B cell (primary cell): ENCODE measurements at regions not wholly inside any gene's neighbourhood (a gene's known extent, or its start where the extent isn't known, plus 50 kb on each side); places are given as distances from the start of the nearest gene placed in this dataset.

Experiments used
- ATAC-seq: fragments of 200-7000 bp; cut with Tn5 transposase; one replicate; pipeline ENCODE4 v1.10.0; 2021; ENCODE audit warnings: low read depth, mild to moderate bottlenecking, moderate number of reproducible peaks, moderate library complexity
- CTCF ChIA-PET: fragments of 350-600 bp; sonication (Branson Sonifier 250); formaldehyde crosslinking; loops from one replicate; lab custom pipeline; 2021; ENCODE audit warnings: antibody characterized with exemption, inconsistent platforms; lab: Charles Lee
- POLR2A ChIA-PET: fragments of 350-600 bp; sonication (Branson Sonifier 250); formaldehyde crosslinking; loops from one replicate; lab custom pipeline; 2021; ENCODE audit warnings: antibody characterized with exemption; lab: Charles Lee
- DNase-seq: peaks from one replicate; pipeline ENCODE4 v3.0.0; 2013
- H2AFZ ChIP-seq: 2 replicates; pipeline ENCODE4 v1.6.1; 2012; ENCODE audit warnings: mild to moderate bottlenecking, low read depth, low read length; ENCODE audit not compliant: insufficient read depth, poor library complexity, severe bottlenecking
- H3K27ac ChIP-seq, 2 donors: 1 replicate in 1 of 2; 2 replicates in 1 of 2; pipeline ENCODE4 v1.5.1; 2012 to 2013; ENCODE audit warnings: low read length in 2 of 2, mild to moderate bottlenecking in 2 of 2, moderate library complexity in 1 of 2
- H3K27me3 ChIP-seq, 4 experiments: fragments of 200-600 bp in 1 of 4; sonication (generic) in 1 of 4; replicated peaks in 1 of 4; 1 replicate in 2 of 4; 2 replicates in 2 of 4; pipeline versions ENCODE4 v1.6.1 to v1.7.0; 2013 to 2016; ENCODE audit warnings: low read length in 3 of 4, mild to moderate bottlenecking in 2 of 4, mixed read lengths in 1 of 4, moderate library complexity in 1 of 4; ENCODE audit not compliant: insufficient read depth in 4 of 4, control insufficient read depth in 3 of 4; ENCODE audit errors: control extremely low read depth in 1 of 4
- H3K36me3 ChIP-seq, 2 experiments: replicated peaks in 1 of 2; 1 replicate in 1 of 2; 2 replicates in 1 of 2; pipeline versions ENCODE4 v1.6.1 to v1.7.1; 2013; ENCODE audit warnings: low read length in 1 of 2; ENCODE audit not compliant: insufficient read depth in 2 of 2, control insufficient read depth in 1 of 2; ENCODE audit errors: control extremely low read depth in 1 of 2, extremely low read depth in 1 of 2
- H3K4me1 ChIP-seq, 2 donors: fragments of 200-600 bp in 1 of 2; sonication (generic) in 1 of 2; 1 replicate in 1 of 2; 2 replicates in 1 of 2; pipeline versions ENCODE4 v1.5.1 to v1.6.1; 2013 to 2017; ENCODE audit warnings: low read length in 2 of 2; ENCODE audit not compliant: control insufficient read depth in 2 of 2, insufficient read depth in 2 of 2
- H3K4me2 ChIP-seq: replicated peaks from 2 replicates; pipeline ENCODE3; 2012; ENCODE audit warnings: mild to moderate bottlenecking, low read depth, low read length; ENCODE audit not compliant: poor library complexity, severe bottlenecking
- H3K4me3 ChIP-seq, 5 experiments: fragments of 200-600 bp in 1 of 5; sonication (generic) in 1 of 5; 1 replicate in 3 of 5; 2 replicates in 2 of 5; pipeline versions ENCODE4 v1.5.1 to v1.7.0; 2011 to 2016; ENCODE audit warnings: low read length in 4 of 5, mild to moderate bottlenecking in 4 of 5, low read depth in 2 of 5, control low read depth in 1 of 5, moderate library complexity in 1 of 5; ENCODE audit not compliant: insufficient read depth in 1 of 5; ENCODE audit errors: control extremely low read depth in 1 of 5, extremely low read depth in 1 of 5
- H3K79me2 ChIP-seq: fragments of 200-600 bp; sonication (generic); one replicate; pipeline ENCODE4 v1.6.0; 2016; ENCODE audit warnings: low read length; ENCODE audit not compliant: control insufficient read depth, insufficient read depth
- H3K9ac ChIP-seq: fragments of 200-600 bp; sonication (generic); 2 replicates; pipeline ENCODE4 v1.6.1; 2017; ENCODE audit warnings: mild to moderate bottlenecking, low read length, moderate library complexity
- H3K9me3 ChIP-seq, 3 donors: one replicate each; pipeline versions ENCODE4 v1.6.1 to v1.7.1; 2013; ENCODE audit warnings: low read length in 2 of 3; ENCODE audit not compliant: control insufficient read depth in 2 of 3, insufficient read depth in 1 of 3; ENCODE audit errors: control extremely low read depth in 1 of 3
- H4K20me1 ChIP-seq: 2 replicates; pipeline ENCODE4 v1.6.0; 2012; ENCODE audit warnings: mild to moderate bottlenecking, low read length; ENCODE audit not compliant: insufficient read depth, control insufficient read depth, poor library complexity, severe bottlenecking
- H3K27ac Mint-ChIP-seq: one replicate; pipeline ENCODE4 v1.8.0; 2021; ENCODE audit warnings: mixed read lengths
- H3K27me3 Mint-ChIP-seq: one replicate; pipeline ENCODE4 v1.8.0; 2021; ENCODE audit warnings: mixed read lengths
- H3K4me1 Mint-ChIP-seq: one replicate; pipeline ENCODE4 v1.8.0; 2021; ENCODE audit warnings: mixed read lengths
- H3K4me3 Mint-ChIP-seq: one replicate; pipeline ENCODE4 v1.8.0; 2021; ENCODE audit warnings: mixed read lengths
- H3K9me3 Mint-ChIP-seq: one replicate; pipeline ENCODE4 v1.8.0; 2022; ENCODE audit warnings: mixed read lengths; ENCODE audit not compliant: insufficient read depth
- EZH2 ChIP-seq: IDR thresholded peaks from 2 replicates; pipeline ENCODE4 v1.6.1; 2012; ENCODE audit warnings: borderline replicate concordance, low read depth, mild to moderate bottlenecking, moderate library complexity, low read length; ENCODE audit not compliant: insufficient read depth, poor library complexity, severe bottlenecking
- WGBS: methylation state at CpG from one replicate; pipeline ENCODE4 v1.1.5; 2013; ENCODE audit warnings: missing lambda C conversion rate; ENCODE audit not compliant: insufficient coverage; 5-methylcytosine and 5-hydroxymethylcytosine counted together
- intact Hi-C: fragments of 100-400 bp; cut with micrococcal nuclease; formaldehyde crosslinking; loops from one replicate; pipeline ENCODE4 v1.10.0; 2022
- TF ChIP-seq, protein P1 (sequence below): fragments of 200-600 bp; IDR thresholded peaks from one replicate; pipeline ENCODE4 v1.8.0; 2022; ENCODE audit warnings: antibody characterized with exemption, mild to moderate bottlenecking

DNA sequence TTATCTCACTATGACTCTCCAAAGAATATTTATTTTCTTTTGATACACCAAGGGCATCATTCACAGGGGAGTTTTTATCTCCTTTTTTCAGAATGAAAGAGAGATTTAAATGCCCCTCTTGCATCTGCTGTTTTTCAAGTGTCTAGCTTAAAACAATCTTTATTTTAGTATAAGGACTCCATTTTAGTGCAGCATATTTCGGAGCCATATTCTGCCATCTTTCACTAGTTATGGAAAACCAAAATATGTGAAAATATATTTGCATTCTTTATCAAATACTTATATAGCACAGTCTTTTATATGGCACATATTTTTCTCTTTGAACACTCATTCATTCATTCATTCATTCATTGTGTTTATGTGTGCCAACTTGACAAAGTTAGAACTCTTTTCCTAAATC lies 1130.2 kb downstream of the SLITRK5 start:
- Histone ChIP-seq H4K20me1 (no peaks in the 10 kb centered on the region), H3K4me1 (no peaks in the 10 kb centered on the region), H3K27me3 (no peaks in the 10 kb centered on the region), H3K9ac (no peak overlapping the region), H2AFZ (no peak overlapping the region), H3K27ac (no peak overlapping the region), H3K36me3 (no peaks in the 10 kb centered on the region), H3K9me3 (no peaks in the 10 kb centered on the region), H3K4me2 (no peak overlapping the region), H3K79me2 (no peaks in the 10 kb centered on the region), H3K4me3 (no peak overlapping the region)
- no peak for TF ChIP-seq EZH2
- TF ChIP-seq, protein P1, sequence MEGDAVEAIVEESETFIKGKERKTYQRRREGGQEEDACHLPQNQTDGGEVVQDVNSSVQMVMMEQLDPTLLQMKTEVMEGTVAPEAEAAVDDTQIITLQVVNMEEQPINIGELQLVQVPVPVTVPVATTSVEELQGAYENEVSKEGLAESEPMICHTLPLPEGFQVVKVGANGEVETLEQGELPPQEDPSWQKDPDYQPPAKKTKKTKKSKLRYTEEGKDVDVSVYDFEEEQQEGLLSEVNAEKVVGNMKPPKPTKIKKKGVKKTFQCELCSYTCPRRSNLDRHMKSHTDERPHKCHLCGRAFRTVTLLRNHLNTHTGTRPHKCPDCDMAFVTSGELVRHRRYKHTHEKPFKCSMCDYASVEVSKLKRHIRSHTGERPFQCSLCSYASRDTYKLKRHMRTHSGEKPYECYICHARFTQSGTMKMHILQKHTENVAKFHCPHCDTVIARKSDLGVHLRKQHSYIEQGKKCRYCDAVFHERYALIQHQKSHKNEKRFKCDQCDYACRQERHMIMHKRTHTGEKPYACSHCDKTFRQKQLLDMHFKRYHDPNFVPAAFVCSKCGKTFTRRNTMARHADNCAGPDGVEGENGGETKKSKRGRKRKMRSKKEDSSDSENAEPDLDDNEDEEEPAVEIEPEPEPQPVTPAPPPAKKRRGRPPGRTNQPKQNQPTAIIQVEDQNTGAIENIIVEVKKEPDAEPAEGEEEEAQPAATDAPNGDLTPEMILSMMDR: no peak
- no peaks in the 10 kb centered on the region for H3K9me3 Mint-ChIP-seq
- CTCF ChIA-PET: no interaction called here
- H3K27me3 Mint-ChIP-seq: no peaks in the 10 kb centered on the region
- H3K27ac Mint-ChIP-seq: no peak overlapping the region
- no CpG with 5 or more reads among the region's 1 CpG for WGBS
- H3K4me3 Mint-ChIP-seq: no peak overlapping the region
- no peak for DNase-seq
- ATAC-seq: no peak
- POLR2A ChIA-PET: no interaction called here
- H3K4me1 Mint-ChIP-seq: no peaks in the 10 kb centered on the region
- intact Hi-C loops: no loop called here

DNA sequence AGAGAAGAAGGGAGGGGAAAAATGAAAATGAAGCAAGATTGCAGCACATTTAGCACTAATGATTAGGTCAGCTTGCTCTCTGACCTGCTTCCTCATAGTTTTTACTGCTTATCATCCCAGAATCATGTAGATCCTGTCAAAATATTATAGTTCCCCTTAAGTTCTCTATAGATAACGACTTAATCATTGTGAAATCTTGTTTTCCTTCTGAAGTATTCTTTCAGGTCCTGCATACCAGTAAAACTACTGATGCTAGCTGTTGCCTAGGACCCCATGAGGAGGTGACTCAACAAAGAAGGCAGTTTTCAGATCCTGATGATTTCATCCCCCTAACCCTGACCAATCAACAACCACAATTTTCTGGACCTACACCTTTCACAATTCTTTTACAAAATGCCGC lies 1131.7 kb downstream of the SLITRK5 start:
- Histone ChIP-seq H3K9me3 (no peaks in the 10 kb centered on the region), H3K4me2 (no peak overlapping the region), H3K4me3 (no peak overlapping the region), H3K4me1 (no peaks in the 10 kb centered on the region), H3K36me3 (no peaks in the 10 kb centered on the region), H3K27ac (no peak overlapping the region), H3K9ac (no peak overlapping the region), H2AFZ (no peak overlapping the region), H4K20me1 (no peaks in the 10 kb centered on the region), H3K79me2 (no peaks in the 10 kb centered on the region), H3K27me3 (no peaks in the 10 kb centered on the region)
- intact Hi-C loops: no loop called here
- H3K27me3 Mint-ChIP-seq: no peaks in the 10 kb centered on the region
- H3K9me3 Mint-ChIP-seq: peaks cover 5% of the 10 kb centered on the region
- no peak for ATAC-seq
- POLR2A ChIA-PET: no interaction called here
- H3K4me3 Mint-ChIP-seq: no peak overlapping the region
- no peak overlapping the region for H3K27ac Mint-ChIP-seq
- CTCF ChIA-PET: no interaction called here
- 25% methylated on average over 1 of the region's 2 CpGs for WGBS
- TF ChIP-seq, protein P1: no peak
- TF ChIP-seq EZH2: no peak
- H3K4me1 Mint-ChIP-seq: no peaks in the 10 kb centered on the region
- DNase-seq: no peak
